Spleen (tissue), 11 donors: ENCODE measurements at regions not wholly inside any gene's neighbourhood (a gene's known extent, or its start where the extent isn't known, plus 50 kb on each side); places are given as distances from the start of the nearest gene placed in this dataset.

ENCODE experiments used
- DNase-seq: peaks from one replicate; pipeline ENCODE4 v3.0.0-alpha.2; 2020
- H3K27ac ChIP-seq, 8 donors: fragments of 200-600 bp; sonication (generic) in 7 of 8; 1 replicate in 4 of 8; 2 replicates in 4 of 8; pipeline versions ENCODE4 v1.5.0 to v1.8.0; 2016 to 2021; ENCODE audit warnings: inconsistent platforms in 4 of 8, mild to moderate bottlenecking in 4 of 8, moderate library complexity in 1 of 8
- H3K27me3 ChIP-seq, 7 donors: fragments of 200-600 bp; sonication (generic) in 6 of 7; replicated peaks in 1 of 7; 1 replicate in 4 of 7; 2 replicates in 3 of 7; pipeline versions ENCODE4 v1.5.0 to v1.8.0; 2016 to 2021; ENCODE audit warnings: inconsistent platforms in 3 of 7, mild to moderate bottlenecking in 1 of 7
- H3K36me3 ChIP-seq, 6 donors: fragments of 200-600 bp; sonication (generic) in 5 of 6; 1 replicate in 4 of 6; 2 replicates in 2 of 6; pipeline versions ENCODE4 v1.5.0 to v1.8.0; 2016 to 2021; ENCODE audit warnings: inconsistent platforms in 2 of 6
- H3K4me1 ChIP-seq, 6 donors: fragments of 200-600 bp; sonication (generic) in 5 of 6; 1 replicate in 3 of 6; 2 replicates in 3 of 6; pipeline versions ENCODE4 v1.5.0 to v1.8.0; 2016 to 2021; ENCODE audit warnings: inconsistent platforms in 3 of 6
- H3K4me3 ChIP-seq, 8 donors: fragments of 200-600 bp; sonication (generic) in 7 of 8; 1 replicate in 4 of 8; 2 replicates in 4 of 8; pipeline versions ENCODE4 v1.5.0 to v1.8.0; 2016 to 2021; ENCODE audit warnings: inconsistent platforms in 4 of 8, mild to moderate bottlenecking in 4 of 8, moderate library complexity in 2 of 8
- H3K9me3 ChIP-seq, 8 donors: fragments of 200-600 bp; sonication (generic) in 7 of 8; 1 replicate in 4 of 8; 2 replicates in 4 of 8; pipeline versions ENCODE4 v1.5.0 to v1.8.0; 2016 to 2021; ENCODE audit warnings: inconsistent platforms in 4 of 8
- CTCF ChIP-seq, 11 experiments: fragments of 200-600 bp in 7 of 11; fragments of 450-650 bp in 4 of 11; sonication (generic) in 4 of 11; IDR thresholded peaks in 8 of 11; conservative IDR thresholded peaks in 3 of 11; 1 replicate in 7 of 11; 2 replicates in 4 of 11; pipeline versions ENCODE4 v1.4.0 to v1.8.0; 2016 to 2021; ENCODE audit warnings: antibody characterized with exemption in 11 of 11, inconsistent platforms in 4 of 11, mild to moderate bottlenecking in 1 of 11
- POLR2A ChIP-seq, 3 donors: fragments of 450-650 bp; IDR thresholded peaks; one replicate each; pipeline ENCODE4 v1.5.1; 2017; ENCODE audit warnings: antibody characterized with exemption in 3 of 3, mild to moderate bottlenecking in 1 of 3
- POLR2AphosphoS5 ChIP-seq, 3 donors: sonication (generic); formaldehyde crosslinking; IDR thresholded peaks; one replicate each; pipeline ENCODE4 v1.5.1; 2017; ENCODE audit warnings: antibody characterized with exemption in 3 of 3
- WGBS, 5 donors: extraction: QIAGEN DNeasy Blood & Tissue Kit in 3 of 5; methylation state at CpG; one replicate each; pipeline versions ENCODE4 v1.1.5 to v1.1.7; 2013 to 2018; 5-methylcytosine and 5-hydroxymethylcytosine counted together
- intact Hi-C: fragments of 100-400 bp; cut with DNase I; formaldehyde crosslinking; loops from one replicate; pipeline ENCODE4 v1.15.0; 2023; ENCODE audit warnings: low total_unique reads
- donor health status: healthy with polysubstance abuse.
- donor health status: DM: no; HTN: no; CAD: no; lungs with moderate emphysema.
- donor health status: DM: no; HTN: no; CAD: no.
- donor health status: Bipolar disorder and iron deficiency.
- donor health status: healthy.
- donor health status: DM: no; HTN: no; CAD: no.
- donor health status: DM: yes; HTN: yes; CAD: no.

DNA sequence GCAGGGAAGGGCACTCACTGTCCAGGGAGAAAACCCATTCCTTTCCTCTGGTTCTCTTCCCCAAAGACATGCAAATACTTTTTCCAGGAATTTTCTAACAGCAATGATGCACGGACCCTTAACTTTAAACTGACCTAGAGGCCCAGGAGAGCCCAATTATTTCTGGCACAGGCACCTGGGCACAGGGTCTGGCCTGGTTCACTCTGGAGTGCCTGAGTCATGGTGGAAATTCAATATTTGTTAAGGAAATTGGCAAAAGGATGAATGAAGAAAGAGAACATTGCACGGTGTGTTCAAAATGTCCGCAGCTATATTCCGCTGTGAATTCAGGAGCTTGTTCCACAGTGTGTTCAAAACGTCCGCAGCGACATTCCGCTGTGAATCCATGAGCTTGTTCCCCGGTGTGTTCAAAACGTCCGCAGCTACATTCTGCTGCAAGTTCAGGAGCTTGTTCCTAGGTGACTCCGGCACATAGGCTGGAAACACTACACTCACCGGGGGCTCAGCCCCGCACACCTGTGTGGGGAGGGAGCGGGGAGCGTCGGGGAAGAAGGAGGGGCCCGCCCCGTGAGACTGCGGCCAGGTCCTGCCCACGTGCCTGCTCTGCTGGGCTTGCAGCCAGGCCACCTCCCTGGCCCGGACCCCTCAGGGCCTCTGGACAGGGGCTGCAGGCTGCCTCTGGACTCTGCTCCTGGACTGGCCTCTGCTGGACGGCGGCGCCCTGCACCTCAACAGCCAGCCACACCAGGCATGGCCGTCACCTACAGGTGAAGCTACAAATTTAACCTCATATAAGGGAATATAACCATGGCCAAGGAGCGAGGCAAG, 72.0 kb upstream of the FAM20C start:
- no peak for DNase-seq
- peak overlapping the region in 1 of 8 donors; percentile 51 for H3K4me3 ChIP-seq
- intact Hi-C loops: no loop called here
- 89 to 93% (median 90%) methylated on average over 16 to 27 of the region's 27 CpGs for whole genome bisulfite sequencing, 5 donors
- TF ChIP-seq POLR2AphosphoS5 (IDR thresholded peaks at IDR 0.05) (no peak), POLR2A (IDR thresholded peaks at IDR 0.05) (no peak), CTCF (IDR thresholded peaks at IDR 0.05 in 8 of 11, conservative IDR thresholded peaks at IDR 0.05 in 3 of 11) (no peak)
- no peaks in the 10 kb centered on the region for H3K36me3 ChIP-seq
- peaks cover 0 to 48% (median 16%) of the 10 kb centered on the region in 6 donors for H3K4me1 ChIP-seq
- peak overlapping the region in 4 of 8 donors; percentile 78 to 85 (median 84) for H3K27ac ChIP-seq
- peaks cover 0 to 40% (median 0%) of the 10 kb centered on the region in 7 donors for H3K27me3 ChIP-seq
- H3K9me3 ChIP-seq: no peaks in the 10 kb centered on the region

GRCh38 chr7:121002-121785, 71.2 kb upstream of the FAM20C start:
- H3K27me3 ChIP-seq: peaks cover 0 to 36% (median 0%) of the 10 kb centered on the region in 7 donors
- no peaks in the 10 kb centered on the region for H3K9me3 ChIP-seq
- H3K36me3 ChIP-seq: no peaks in the 10 kb centered on the region
- H3K27ac ChIP-seq: no peak overlapping the region
- DNase-seq: no peak
- no peak overlapping the region for H3K4me3 ChIP-seq
- WGBS, 5 donors: 71 to 83% (median 78%) methylated on average over 18 of the region's 18 CpGs
- peaks cover 0 to 39% (median 13%) of the 10 kb centered on the region in 6 donors for H3K4me1 ChIP-seq
- TF ChIP-seq POLR2A (IDR thresholded peaks at IDR 0.05) (no peak), CTCF (IDR thresholded peaks at IDR 0.05 in 8 of 11, conservative IDR thresholded peaks at IDR 0.05 in 3 of 11) (no peak), POLR2AphosphoS5 (IDR thresholded peaks at IDR 0.05) (no peak)
- intact Hi-C loops: no loop called here

GRCh38 chr7:123237-123636, 69.1 kb upstream of the FAM20C start:
- no peaks in the 10 kb centered on the region for H3K36me3 ChIP-seq
- 81 to 94% (median 92%) methylated on average over 9 to 10 of the region's 10 CpGs for WGBS, 5 donors
- no peaks in the 10 kb centered on the region for H3K9me3 ChIP-seq
- H3K27ac ChIP-seq: no peak overlapping the region
- no peak overlapping the region for H3K4me3 ChIP-seq
- H3K27me3 ChIP-seq: peaks cover 0 to 36% (median 0%) of the 10 kb centered on the region in 7 donors
- peaks cover 0 to 33% (median 10%) of the 10 kb centered on the region in 6 donors for H3K4me1 ChIP-seq
- DNase-seq: no peak
- intact Hi-C loops: no loop called here
- TF ChIP-seq POLR2AphosphoS5 (IDR thresholded peaks at IDR 0.05): no peak

GRCh38 chr7:124130-124949, 68.0 kb upstream of the FAM20C start:
- no peak overlapping the region for H3K4me3 ChIP-seq
- intact Hi-C loops: no loop called here
- TF ChIP-seq CTCF (IDR thresholded peaks at IDR 0.05 in 8 of 11, conservative IDR thresholded peaks at IDR 0.05 in 3 of 11) (no peak), POLR2AphosphoS5 (IDR thresholded peaks at IDR 0.05) (no peak), POLR2A (IDR thresholded peaks at IDR 0.05) (no peak)

More at GRCh38 chr7:124130-124949, 68.0 kb upstream of the FAM20C start:
- Histone ChIP-seq H3K9me3 (no peaks in the 10 kb centered on the region), H3K36me3 (no peaks in the 10 kb centered on the region), H3K27me3 (peaks cover 0 to 27% (median 0%) of the 10 kb centered on the region in 7 donors), H3K27ac (no peak overlapping the region), H3K4me1 (peaks cover 0 to 30% (median 6%) of the 10 kb centered on the region in 6 donors)
- WGBS, 5 donors: 77 to 88% (median 83%) methylated on average over 19 to 21 of the region's 21 CpGs
- no peak for DNase-seq
